Fibroblast of pulmonary artery (primary cell): ENCODE measurements at regions not wholly inside any gene's neighbourhood (a gene's known extent, or its start where the extent isn't known, plus 50 kb on each side); places are given as distances from the start of the nearest gene placed in this dataset.

ENCODE experiments used
- DNase-seq: peaks from one replicate; pipeline ENCODE4 v3.0.0-alpha.2; 2010; ENCODE audit warnings: low read depth
- H3K4me3 ChIP-seq: replicated peaks from 2 replicates; pipeline ENCODE4 v1.5.1; 2011; ENCODE audit warnings: low read depth, mild to moderate bottlenecking, control low read depth, low read length, moderate library complexity
- CTCF ChIP-seq: IDR thresholded peaks from 2 replicates; pipeline ENCODE4 v1.5.1; 2011; ENCODE audit warnings: mild to moderate bottlenecking, control low read depth, low read length, inconsistent platforms; ENCODE audit errors: missing control alignments

- no peak for DNase-seq
- no peak overlapping the region for H3K4me3 ChIP-seq
- TF ChIP-seq CTCF: no peak
These were observed 155.8 kb upstream of the HAND2 start for GRCh38 chr4:173685831-173686210.

DNA sequence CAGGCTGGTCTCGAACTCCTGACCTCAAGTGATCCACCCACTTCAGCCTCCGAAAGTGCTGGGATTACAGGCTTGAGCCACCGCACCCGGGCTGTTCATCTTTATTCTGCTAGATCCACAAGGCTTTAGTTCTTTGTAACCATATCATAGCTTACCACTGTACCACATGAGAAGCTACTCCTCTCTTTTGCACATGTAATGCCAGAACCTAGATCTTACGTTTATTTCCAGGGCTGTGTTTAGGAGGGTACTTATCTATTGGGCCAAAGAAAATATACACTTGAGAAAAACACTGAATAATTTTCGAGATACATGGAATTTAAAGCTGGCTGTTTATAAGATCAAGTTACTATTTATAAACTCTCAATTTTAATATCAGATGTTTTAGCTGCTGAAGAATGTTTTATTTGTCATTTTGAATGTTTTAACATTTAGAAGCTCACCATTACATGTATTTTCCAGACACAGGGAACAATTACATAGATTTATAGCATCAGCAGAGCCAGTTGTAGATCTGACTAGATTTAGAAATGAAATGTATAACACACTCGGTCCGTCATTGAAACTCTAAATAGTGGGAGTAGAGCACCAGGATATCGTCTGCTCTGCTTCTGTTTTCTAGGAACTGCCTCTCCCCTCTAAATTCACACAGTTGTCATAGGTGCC lies 155.3 kb upstream of the HAND2 start:
- H3K4me3 ChIP-seq: no peak overlapping the region
- no peak for TF ChIP-seq CTCF
- DNase-seq: no peak

DNA sequence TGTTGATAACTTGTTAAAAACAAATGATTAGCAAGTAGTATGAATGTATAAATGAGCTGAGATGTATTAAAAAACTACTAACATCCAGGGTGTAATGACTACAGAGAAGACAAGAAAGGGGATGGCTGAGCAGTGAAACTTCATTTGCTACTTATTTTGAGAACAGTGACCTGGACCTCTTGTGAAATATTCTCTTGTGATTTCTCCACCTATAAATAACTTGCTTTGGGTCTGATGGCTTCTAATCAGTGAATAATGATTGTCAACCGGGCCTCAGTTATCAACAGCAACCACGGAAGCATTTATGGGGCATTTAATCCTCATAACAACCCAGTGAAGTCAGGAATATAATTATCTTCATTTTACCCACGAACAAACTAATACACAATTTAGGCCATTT lies 154.2 kb upstream of the HAND2 start:
- H3K4me3 ChIP-seq: no peak overlapping the region
- DNase-seq: no peak
- TF ChIP-seq CTCF: no peak

DNA sequence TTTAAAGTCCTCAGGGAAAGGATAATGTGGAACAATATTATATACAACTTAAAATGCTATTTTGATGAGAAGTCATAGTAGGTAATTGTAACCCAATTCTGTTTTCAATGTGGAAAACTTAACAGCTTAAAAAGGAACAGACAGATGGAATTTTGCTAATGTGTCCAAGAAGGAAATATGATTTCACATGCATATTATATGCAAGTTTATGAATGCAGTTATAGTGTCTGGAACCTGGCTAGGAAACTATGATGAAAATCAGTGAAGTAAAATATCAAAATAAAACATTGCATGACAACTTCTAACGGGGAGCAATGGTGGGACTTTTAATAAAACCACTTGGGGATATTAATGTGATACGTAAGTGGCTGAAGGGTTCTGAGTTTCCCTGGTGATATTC lies 152.6 kb upstream of the HAND2 start:
- no peak overlapping the region for H3K4me3 ChIP-seq
- DNase-seq: no peak
- no peak for TF ChIP-seq CTCF

- no peak overlapping the region for H3K4me3 ChIP-seq
- no peak for TF ChIP-seq CTCF
- no peak for DNase-seq
These were observed 150.2 kb upstream of the HAND2 start for GRCh38 chr4:173680278-173680677.

- no peak for TF ChIP-seq CTCF
- no peak for DNase-seq
- H3K4me3 ChIP-seq: no peak overlapping the region
These were observed 145.4 kb upstream of the HAND2 start for GRCh38 chr4:173675446-173675845.

GRCh38 chr4:173669460-173670179 lies 139.6 kb upstream of the HAND2 start:
- H3K4me3 ChIP-seq: no peak overlapping the region
- no peak for TF ChIP-seq CTCF
- DNase-seq: no peak
